Bone marrow (tissue), 2 donors: ENCODE measurements at regions not wholly inside any gene's neighbourhood (a gene's known extent, or its start where the extent isn't known, plus 50 kb on each side); places are given as distances from the start of the nearest gene placed in this dataset.
A peak's percentile ranks its signal among the peaks of the same experiment; 100 is the strongest.
"Not testable (repeated sequence)": the region's sequence is repeated elsewhere in the genome, so short reads cannot be mapped to it uniquely, and the experiment has no call there.

Experiments
- DNase-seq, 2 donors: peaks; one replicate each; lab custom pipeline; 2025; lab: John Stamatoyannopoulos, UW

DNA sequence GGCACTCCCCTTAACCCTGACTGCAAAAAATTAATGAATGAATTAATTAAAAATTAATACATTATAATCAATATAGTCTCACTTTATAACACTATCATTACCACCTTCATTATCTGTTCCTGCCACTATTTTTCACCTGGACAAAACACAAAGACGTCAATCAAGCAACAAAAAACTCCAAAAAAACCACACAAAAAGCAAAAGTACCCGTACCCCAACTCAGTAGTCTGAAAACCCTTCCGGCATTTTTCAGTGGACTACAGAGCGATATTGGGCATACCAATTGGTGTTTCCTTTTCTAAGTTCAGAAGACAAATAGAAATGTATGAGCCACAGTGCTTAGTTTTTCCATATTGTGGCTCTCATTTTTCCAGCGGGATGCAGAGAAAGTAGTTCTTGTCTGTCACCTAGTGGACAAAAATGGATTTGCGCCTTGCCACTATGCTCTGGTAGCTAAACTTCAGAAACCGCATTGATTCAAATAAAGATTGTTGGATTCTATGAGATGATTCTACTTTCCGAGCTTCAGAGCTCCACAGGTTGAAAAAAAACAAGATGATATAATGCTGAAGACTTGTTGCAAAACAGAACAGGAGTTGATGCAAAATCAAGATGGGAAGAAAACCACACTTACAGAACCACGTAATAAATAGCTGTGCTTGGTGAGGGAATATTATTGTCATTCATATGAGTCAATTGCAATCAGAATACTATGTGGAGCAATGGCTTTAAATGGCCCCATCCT is 50.6 kb upstream of the ITGB1 start:
- DNase-seq = peak in 1 of 2 donors; percentile 65

DNA sequence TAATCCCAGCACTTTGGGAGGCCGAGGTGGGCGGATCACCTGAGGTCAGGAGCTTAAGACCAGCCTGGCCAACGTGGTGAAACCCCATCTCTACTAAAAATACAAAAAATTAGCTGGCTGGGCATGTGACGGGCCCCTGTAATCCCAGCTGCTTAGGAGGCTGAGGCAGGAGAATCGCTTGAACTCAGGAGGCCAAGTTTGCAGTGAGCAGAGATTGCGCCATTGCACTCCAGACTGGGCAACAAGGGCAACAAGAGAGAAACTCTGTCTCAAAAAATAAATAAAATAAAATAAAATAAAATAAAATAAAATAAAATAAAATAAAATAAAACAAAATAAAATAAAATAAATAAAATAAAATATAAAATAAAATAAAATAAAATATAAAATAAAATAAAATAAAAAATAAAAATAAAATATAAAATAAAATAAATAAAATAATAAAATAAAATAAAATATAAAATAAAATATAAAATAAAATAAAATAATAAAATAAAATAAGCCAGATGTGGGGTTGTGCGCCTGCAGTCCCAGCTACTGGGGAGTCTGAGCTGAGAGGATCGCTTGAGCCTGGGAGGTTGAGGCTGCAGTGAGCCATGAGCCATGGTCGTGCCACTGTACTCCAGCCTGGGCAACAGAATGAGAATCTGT is 49.8 kb upstream of the ITGB1 start:
- not testable (repeated sequence) for DNase-seq
